A673 (cell line): ENCODE measurements at regions not wholly inside any gene's neighbourhood (a gene's known extent, or its start where the extent isn't known, plus 50 kb on each side); places are given as distances from the start of the nearest gene placed in this dataset.

Experiments
- CTCF ChIP-seq: fragments of 300-800, 200-600 bp; sonication (generic); conservative IDR thresholded peaks from 2 replicates; pipeline ENCODE4 v1.5.1; 2017; ENCODE audit warnings: low read depth, mild to moderate bottlenecking, antibody characterized with exemption, low read length, moderate library complexity, mixed read lengths
- EZH2 ChIP-seq: fragments of 200-600 bp; sonication (generic); IDR thresholded peaks from 2 replicates; pipeline ENCODE4 v1.6.1; 2017; ENCODE audit warnings: borderline replicate concordance, low read depth, mild to moderate bottlenecking, mixed read lengths, antibody characterized with exemption, low read length; ENCODE audit not compliant: poor library complexity, severe bottlenecking

DNA sequence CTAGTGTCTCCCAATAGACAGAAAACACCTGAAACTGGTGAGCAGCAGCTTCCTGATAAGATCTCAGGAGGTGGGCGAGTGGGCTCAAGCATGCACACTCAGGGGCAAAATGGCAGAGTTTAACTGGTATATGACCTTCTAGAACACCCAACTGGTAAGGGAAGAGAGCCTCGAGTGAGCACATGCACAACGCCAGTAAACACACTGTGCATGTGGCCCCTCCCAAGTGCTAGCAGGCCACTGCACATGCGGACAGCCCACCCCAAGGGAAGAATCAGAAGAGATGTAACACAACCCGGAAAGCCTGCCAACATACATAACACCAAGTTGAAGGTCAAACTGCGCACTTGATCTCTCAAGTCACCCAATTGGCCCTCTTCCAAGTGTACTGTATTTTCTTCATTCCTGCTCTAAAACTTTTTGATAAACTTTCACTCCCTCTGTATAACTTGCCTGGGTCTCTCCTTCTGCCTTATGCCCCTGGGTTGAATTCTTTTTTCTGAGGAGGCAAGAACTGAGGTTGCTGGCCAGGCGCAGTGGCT lies 138.2 kb downstream of the GLUL start:
- TF ChIP-seq EZH2 = no peak
- TF ChIP-seq CTCF = no peak
